Keratinocyte (primary cell): ENCODE measurements at regions not wholly inside any gene's neighbourhood (a gene's known extent, or its start where the extent isn't known, plus 50 kb on each side); places are given as distances from the start of the nearest gene placed in this dataset.

Source experiments
- DNase-seq: peaks from one replicate; pipeline ENCODE4 v3.0.0-alpha.2; 2011; ENCODE audit warnings: low read depth, missing footprints, low spot score
- FAIRE-seq: peaks from 2 replicates; lab custom pipeline; 2011; peaks lifted over from hg19 to GRCh38; lab: Jason Lieb, UNC
- H2AFZ ChIP-seq: 2 replicates; pipeline ENCODE4 v1.6.0; 2012; ENCODE audit warnings: low read length, control low read depth, inconsistent platforms; ENCODE audit not compliant: control insufficient read depth
- H3K27ac ChIP-seq: 2 replicates; pipeline ENCODE4 v1.5.1; 2011; ENCODE audit warnings: low read length; ENCODE audit not compliant: control insufficient read depth, insufficient read depth
- H3K27me3 ChIP-seq: 3 replicates; pipeline ENCODE4 v1.6.0; 2011; ENCODE audit warnings: low read length; ENCODE audit not compliant: control insufficient read depth, insufficient read depth; ENCODE audit errors: extremely low read depth
- H3K36me3 ChIP-seq, 2 experiments: 2 replicates in 1 of 2; 3 replicates in 1 of 2; pipeline ENCODE4 v1.5.1; 2011; ENCODE audit warnings: low read length in 2 of 2, mild to moderate bottlenecking in 1 of 2; ENCODE audit not compliant: control insufficient read depth in 2 of 2, insufficient read depth in 2 of 2; ENCODE audit errors: extremely low read depth in 1 of 2
- H3K4me1 ChIP-seq: 3 replicates; pipeline ENCODE4 v1.5.1; 2011; ENCODE audit warnings: low read length; ENCODE audit not compliant: control insufficient read depth, insufficient read depth; ENCODE audit errors: extremely low read depth
- H3K4me2 ChIP-seq: 3 replicates; pipeline ENCODE4 v1.6.0; 2011; ENCODE audit warnings: low read depth, low read length; ENCODE audit not compliant: control insufficient read depth, insufficient read depth; ENCODE audit errors: extremely low read depth
- H3K4me3 ChIP-seq, 3 experiments: fragments of 200-600 bp in 1 of 3; sonication (generic) in 1 of 3; 2 replicates in 2 of 3; 3 replicates in 1 of 3; pipeline ENCODE4 v1.5.1; 2011 to 2016; ENCODE audit warnings: low read length in 3 of 3, mild to moderate bottlenecking in 3 of 3, control low read depth in 2 of 3, inconsistent platforms in 1 of 3, low read depth in 1 of 3, mixed read lengths in 1 of 3, mixed run types in 1 of 3, moderate library complexity in 1 of 3; ENCODE audit not compliant: control insufficient read depth in 2 of 3, insufficient read depth in 2 of 3; ENCODE audit errors: extremely low read depth in 1 of 3
- H3K79me2 ChIP-seq: 2 replicates; pipeline ENCODE4 v1.6.0; 2012; ENCODE audit warnings: low read length; ENCODE audit not compliant: control insufficient read depth, insufficient read depth
- H3K9ac ChIP-seq: 3 replicates; pipeline ENCODE4 v1.6.0; 2011; ENCODE audit warnings: low read length; ENCODE audit not compliant: control insufficient read depth, insufficient read depth; ENCODE audit errors: extremely low read depth
- H3K9me1 ChIP-seq: 3 replicates; pipeline ENCODE4 v1.6.0; 2011; ENCODE audit warnings: low read length; ENCODE audit not compliant: control insufficient read depth, insufficient read depth; ENCODE audit errors: extremely low read depth
- H3K9me3 ChIP-seq: 2 replicates; pipeline ENCODE4 v1.5.1; 2012; ENCODE audit warnings: low read depth, low read length; ENCODE audit not compliant: control insufficient read depth
- H4K20me1 ChIP-seq: 3 replicates; pipeline ENCODE4 v1.6.0; 2011; ENCODE audit warnings: low read length; ENCODE audit not compliant: control insufficient read depth, insufficient read depth; ENCODE audit errors: extremely low read depth
- EZH2 ChIP-seq: IDR thresholded peaks from one replicate; pipeline ENCODE4 v1.6.1; 2012; ENCODE audit warnings: inconsistent platforms, mild to moderate bottlenecking, low read length, moderate library complexity
- dilution Hi-C: fragments of 300-500 bp; cut with MboI; formaldehyde crosslinking; loops from one replicate; pipeline ENCODE4 v1.7.0; 2020; ENCODE audit warnings: low sequenced_read_pairs; ENCODE audit not compliant: extremely low pct_ligation_motif_present
- TF ChIP-seq, protein P1 (sequence below), 3 experiments: IDR thresholded peaks in 1 of 3; conservative IDR thresholded peaks in 1 of 3; optimal IDR thresholded peaks in 1 of 3; 2 replicates in 2 of 3; 3 replicates in 1 of 3; pipeline versions ENCODE3 to v1.5.1; 2011; ENCODE audit warnings: low read length in 3 of 3, mild to moderate bottlenecking in 3 of 3, moderate library complexity in 2 of 3, control low read depth in 1 of 3, inconsistent platforms in 1 of 3; ENCODE audit not compliant: insufficient read depth in 2 of 3; ENCODE audit errors: extremely low read depth in 1 of 3

DNA sequence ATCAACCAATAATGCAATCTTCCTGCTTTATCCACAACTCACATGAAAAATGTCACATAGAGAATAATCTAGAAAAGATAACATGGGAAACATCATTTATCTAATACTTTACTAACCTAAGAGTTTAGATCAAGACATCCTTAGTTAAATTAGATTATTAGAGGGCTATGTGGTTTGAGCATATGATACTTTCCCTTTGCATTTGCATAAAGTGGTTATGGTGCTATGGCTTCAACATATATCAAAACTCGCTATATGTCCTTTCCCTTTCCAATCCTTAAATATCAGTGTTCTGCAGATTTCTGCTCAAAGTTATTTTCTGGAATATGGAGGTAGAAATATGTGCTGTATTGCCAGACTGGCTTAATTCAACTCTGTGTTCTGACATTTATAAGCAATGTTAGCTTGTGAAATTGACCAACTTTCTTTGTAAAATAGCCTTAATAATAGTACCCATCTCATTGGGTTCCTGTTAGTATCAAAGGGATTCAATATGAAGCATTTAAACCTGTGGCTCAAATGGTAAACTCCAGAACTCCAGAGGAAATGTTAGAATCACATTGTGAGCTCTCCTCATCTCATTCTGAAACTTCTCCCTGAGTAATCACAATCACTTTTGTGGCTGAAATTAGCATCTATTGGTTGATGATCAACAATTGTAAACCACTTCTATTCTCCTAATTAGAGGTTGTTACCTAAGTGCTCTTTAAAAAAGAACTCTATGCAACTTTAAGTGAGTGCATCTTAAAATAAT lies 1089.9 kb upstream of the SLC39A10 start:
- TF ChIP-seq, protein P1, sequence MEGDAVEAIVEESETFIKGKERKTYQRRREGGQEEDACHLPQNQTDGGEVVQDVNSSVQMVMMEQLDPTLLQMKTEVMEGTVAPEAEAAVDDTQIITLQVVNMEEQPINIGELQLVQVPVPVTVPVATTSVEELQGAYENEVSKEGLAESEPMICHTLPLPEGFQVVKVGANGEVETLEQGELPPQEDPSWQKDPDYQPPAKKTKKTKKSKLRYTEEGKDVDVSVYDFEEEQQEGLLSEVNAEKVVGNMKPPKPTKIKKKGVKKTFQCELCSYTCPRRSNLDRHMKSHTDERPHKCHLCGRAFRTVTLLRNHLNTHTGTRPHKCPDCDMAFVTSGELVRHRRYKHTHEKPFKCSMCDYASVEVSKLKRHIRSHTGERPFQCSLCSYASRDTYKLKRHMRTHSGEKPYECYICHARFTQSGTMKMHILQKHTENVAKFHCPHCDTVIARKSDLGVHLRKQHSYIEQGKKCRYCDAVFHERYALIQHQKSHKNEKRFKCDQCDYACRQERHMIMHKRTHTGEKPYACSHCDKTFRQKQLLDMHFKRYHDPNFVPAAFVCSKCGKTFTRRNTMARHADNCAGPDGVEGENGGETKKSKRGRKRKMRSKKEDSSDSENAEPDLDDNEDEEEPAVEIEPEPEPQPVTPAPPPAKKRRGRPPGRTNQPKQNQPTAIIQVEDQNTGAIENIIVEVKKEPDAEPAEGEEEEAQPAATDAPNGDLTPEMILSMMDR (optimal IDR thresholded peaks at IDR 0.05 in 1 of 3, IDR thresholded peaks at IDR 0.05 in 1 of 3, conservative IDR thresholded peaks at IDR 0.05 in 1 of 3; ENCODE audit: extremely low read depth in 1 of 3, insufficient read depth in 2 of 3, low read length in 3 of 3) = no peak
- TF ChIP-seq EZH2 = no peak
- FAIRE-seq = no peak
- no peak overlapping the region for H3K27ac ChIP-seq
- H3K4me1 ChIP-seq = no peaks in the 10 kb centered on the region
- H3K4me3 ChIP-seq = no peak overlapping the region
- no peaks in the 10 kb centered on the region for H3K27me3 ChIP-seq
- dilution Hi-C loops = no loop called here
- no peak overlapping the region for H2AFZ ChIP-seq
- no peak overlapping the region for H3K4me2 ChIP-seq
- H3K36me3 ChIP-seq = no peaks in the 10 kb centered on the region
- no peak overlapping the region for H3K9ac ChIP-seq
- H3K9me1 ChIP-seq = no peaks in the 10 kb centered on the region
- no peaks in the 10 kb centered on the region for H4K20me1 ChIP-seq
- H3K9me3 ChIP-seq = no peaks in the 10 kb centered on the region
- no peaks in the 10 kb centered on the region for H3K79me2 ChIP-seq
- no peak for DNase-seq

DNA sequence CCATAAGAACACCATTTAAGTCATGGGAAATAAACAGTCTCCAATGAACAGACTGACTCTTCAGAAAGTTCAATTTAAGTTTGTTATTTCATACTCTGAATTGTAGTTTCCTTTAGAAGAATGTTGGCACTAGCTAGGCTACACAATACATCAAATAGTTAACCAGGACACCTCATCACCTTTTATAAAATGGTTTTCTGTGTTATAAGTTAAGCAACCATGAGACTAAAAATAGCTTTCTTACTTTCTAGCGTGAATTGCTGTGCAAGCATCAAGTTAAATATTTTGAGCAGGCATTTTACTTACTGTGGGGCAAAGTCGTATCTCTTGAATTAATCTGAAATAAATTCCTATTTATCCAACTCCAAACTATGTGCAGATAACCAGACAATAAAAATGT lies 1092.6 kb upstream of the SLC39A10 start:
- Histone ChIP-seq H3K36me3 (no peaks in the 10 kb centered on the region), H3K9ac (no peak overlapping the region), H2AFZ (no peak overlapping the region), H3K4me2 (no peak overlapping the region), H3K9me1 (no peaks in the 10 kb centered on the region), H3K27me3 (no peaks in the 10 kb centered on the region), H3K9me3 (no peaks in the 10 kb centered on the region), H3K4me1 (no peaks in the 10 kb centered on the region), H3K27ac (no peak overlapping the region), H4K20me1 (no peaks in the 10 kb centered on the region), H3K79me2 (no peaks in the 10 kb centered on the region), H3K4me3 (no peak overlapping the region)
- dilution Hi-C loops = no loop called here
- TF ChIP-seq, protein P1 (optimal IDR thresholded peaks at IDR 0.05 in 1 of 3, IDR thresholded peaks at IDR 0.05 in 1 of 3, conservative IDR thresholded peaks at IDR 0.05 in 1 of 3; ENCODE audit: extremely low read depth in 1 of 3, insufficient read depth in 2 of 3, low read length in 3 of 3) = no peak
- TF ChIP-seq EZH2 = no peak
- DNase-seq (no peak), FAIRE-seq (no peak)
